SW 1271 (cell line): ENCODE measurements at regions not wholly inside any gene's neighbourhood (a gene's known extent, or its start where the extent isn't known, plus 50 kb on each side); places are given as distances from the start of the nearest gene placed in this dataset.
"Not testable (repeated sequence)": the region's sequence is repeated elsewhere in the genome, so short reads cannot be mapped to it uniquely, and the experiment has no call there.

Experiments
- DNase-seq, 2 experiments: peaks; one replicate each; lab custom pipeline; 2025; lab: John Stamatoyannopoulos, UW

DNA sequence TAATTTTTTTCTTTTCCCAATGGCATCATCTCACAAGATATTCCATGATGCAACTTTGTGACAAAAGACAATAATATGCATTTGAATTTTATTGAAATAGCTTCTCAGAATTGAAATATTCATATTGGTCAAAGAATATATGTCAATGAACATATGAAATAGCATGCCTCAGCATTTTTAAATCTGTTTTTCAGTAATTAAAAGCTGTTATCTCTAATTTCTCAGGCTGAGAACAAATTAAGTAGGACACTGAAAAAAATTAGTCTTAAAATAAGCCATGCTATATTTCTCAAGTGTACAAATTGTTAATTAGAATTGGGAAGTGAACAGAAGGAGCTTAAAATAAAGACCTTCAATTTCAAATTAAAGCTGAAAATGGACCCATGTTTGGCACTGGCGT is 570.1 kb downstream of the MFSD1 start:
- no peak for DNase-seq

GRCh38 chr3:159378396-159379194 is 576.7 kb downstream of the MFSD1 start:
- no peak for DNase-seq

- no peak for DNase-seq
Observed at GRCh38 chr3:159380891-159381290, 579.0 kb downstream of the MFSD1 start.

DNA sequence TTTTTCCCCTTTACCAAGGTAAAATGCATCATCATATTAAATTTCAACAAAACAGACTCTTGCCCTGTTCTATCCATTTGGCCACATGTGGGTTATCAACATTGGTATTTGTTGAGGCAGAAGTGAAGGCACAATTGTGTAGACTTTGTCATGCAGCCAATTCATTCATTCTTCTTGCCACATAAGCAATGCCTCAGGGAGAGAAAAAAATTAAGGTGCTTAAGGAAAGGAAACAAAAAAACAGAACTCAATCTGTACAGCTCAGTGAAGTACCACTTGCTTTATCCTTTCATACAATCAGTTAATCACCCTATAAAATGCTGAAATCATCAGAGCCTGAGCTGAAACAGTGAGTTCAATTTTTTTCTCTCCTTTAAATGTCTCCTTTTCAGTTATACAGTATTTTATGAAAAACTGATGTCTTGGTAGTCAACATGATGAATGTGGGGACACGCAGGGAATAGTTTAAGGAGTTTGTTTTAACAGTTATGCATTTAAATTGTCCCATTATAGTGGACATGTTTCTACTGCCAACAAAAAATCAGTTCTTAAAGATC is 588.9 kb downstream of the MFSD1 start:
- DNase-seq = no peak

DNA sequence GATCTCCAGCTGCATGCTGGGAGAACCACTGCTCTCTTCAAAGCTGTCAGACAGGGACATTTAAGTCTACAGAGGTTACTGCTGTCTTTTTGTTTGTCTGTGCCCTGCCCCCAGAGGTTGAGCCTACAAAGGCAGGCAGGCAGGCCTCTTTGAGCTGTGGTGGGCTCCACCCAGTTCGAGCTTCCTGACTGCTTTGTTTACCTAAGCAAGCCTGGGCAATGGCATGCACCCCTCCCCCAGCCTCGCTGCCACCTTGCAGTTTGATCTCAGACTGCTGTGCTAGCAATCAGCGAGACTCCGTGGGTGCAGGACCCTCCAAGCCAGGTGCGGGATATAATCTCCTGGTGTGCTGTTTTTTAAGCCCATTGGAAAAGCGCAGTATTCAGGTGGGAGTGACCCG is 591.0 kb upstream of the IL12A start:
- not testable (repeated sequence) for DNase-seq

DNA sequence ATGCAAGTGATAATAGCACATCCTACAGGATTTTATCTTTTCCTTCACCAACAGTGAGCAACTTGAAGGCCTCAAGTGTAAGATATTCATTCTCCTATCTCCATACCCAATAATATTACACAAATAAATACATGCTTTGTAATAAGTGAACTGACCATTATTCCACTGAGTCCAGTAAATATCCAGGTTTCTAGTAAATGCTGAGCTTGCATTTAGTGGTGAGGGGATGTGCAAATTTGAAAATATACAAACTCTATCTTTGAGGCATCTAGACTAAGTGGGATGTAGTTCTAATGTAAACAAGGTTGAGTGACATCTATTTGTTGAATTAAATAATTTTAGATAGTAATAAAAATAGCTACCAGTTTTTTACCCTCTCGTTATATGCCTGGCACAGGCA is 587.6 kb upstream of the IL12A start:
- no peak for DNase-seq

DNA sequence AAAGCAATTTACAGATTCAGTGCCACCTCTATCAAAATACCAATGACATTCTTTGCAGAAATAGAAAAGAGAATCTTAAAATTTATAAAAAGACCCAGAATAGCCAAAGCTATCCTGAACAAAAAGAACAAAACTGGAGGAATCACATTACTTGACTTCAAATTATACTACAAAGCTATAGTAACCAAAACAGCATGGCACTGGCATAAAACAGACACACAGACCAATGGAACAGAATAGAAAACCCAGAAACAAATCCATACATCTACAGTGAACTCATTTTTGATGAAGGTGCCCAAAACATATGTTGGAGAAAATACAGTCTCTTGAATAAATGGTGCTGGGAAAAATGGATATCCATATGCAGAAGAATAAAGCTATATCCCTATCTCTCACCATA is 578.9 kb upstream of the IL12A start:
- not testable (repeated sequence) for DNase-seq

DNA sequence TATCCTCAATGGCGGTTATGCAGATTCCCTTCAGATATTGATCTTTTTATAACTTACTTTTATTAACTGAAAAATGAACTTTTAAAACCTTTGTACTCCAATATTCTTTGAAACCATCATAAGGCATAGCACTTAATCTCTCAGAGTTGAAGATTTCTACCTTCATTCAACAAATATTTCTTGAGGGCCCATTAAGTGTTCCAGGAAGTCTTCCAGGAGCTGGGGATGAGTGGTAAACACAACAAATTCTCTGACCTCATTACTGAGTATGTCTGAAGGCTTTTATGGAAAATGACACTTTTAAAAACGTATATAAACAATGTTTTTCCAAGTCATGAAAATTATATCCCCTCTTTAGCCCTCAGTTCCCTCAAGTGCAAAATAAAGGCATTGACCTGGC is 575.3 kb upstream of the IL12A start:
- DNase-seq = no peak

DNA sequence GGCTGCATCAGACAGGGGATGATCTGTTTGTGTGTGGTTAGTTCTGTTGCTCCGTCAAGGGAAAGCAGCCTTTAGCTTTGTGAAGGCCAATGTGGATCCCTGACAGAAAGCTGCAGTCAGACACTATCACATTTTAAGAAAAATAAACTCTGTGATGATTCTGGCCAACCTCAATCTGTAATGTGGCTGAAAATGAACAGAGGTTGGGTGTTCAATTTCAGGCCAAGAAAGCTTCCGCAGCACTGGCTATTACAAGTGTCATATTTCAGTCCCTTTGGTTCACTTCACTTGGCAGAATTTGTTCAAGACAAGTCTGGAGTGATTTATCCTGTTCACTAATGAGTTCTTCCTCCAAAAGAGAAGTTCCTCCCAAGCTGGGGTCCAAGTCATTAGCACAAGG is 571.8 kb upstream of the IL12A start:
- DNase-seq = no peak

- no peak for DNase-seq
Observed at GRCh38 chr3:159417761-159418160, 570.9 kb upstream of the IL12A start.

- DNase-seq = peak in 1 of 2 experiments; percentile 17
Observed at GRCh38 chr3:159418571-159419526, 569.8 kb upstream of the IL12A start.

DNA sequence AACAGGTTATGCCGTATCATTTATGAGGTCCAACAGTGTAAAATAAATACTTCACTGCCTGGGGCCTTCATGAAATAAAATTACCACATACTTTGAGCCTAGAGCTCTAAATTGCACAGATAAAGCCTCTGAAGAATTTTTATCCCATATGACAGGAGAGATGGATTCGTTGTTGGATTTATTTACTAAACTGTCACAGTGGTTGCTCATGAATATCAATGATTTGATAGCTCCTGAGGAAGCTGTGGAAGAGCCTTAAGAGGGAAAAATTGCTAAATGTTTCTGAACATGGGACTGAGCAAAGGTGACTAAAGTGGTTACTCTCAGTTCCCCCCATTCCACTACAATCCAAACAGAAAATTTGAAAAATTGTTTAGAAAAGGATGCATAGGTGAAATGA is 558.9 kb upstream of the IL12A start:
- DNase-seq = no peak

- DNase-seq = no peak
Observed at GRCh38 chr3:159432682-159433340, 555.8 kb upstream of the IL12A start.

DNA sequence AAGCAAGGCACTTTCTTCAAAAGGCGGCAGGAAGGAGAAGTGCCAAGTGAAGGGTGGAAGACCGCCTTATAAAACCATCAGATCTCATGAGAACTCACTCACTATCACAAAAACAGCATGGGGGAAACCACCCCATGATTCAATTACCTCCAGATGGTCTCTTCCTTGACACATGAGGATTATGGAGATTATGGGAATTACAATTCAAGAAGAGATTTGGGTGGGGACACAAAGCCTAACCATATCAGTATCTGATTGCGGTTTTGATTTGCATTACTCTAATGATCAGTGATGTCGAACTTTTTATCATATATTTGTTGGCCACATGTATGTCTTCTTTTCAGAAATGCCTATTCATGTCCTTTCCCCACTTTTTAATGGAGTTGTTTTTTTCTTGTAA is 549.3 kb upstream of the IL12A start:
- no peak for DNase-seq

DNA sequence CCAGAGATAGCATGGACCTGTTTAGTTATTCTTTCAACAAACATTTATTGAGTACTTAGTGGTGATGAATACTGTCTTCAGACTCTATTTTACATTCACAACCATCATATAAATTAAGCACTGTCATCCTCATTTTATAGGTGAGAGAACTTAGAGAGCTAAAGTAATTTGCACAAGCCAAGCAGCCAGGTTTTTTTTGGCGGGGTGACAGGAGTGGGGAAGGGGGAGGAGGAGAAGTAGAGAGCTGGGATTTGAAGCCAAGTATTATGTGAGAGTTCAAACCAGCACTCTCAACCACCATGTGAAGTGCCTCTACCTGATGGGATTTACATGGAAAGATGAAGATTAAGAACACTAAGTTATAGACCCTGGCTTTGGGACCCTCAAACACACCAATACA is 547.4 kb upstream of the IL12A start:
- no peak for DNase-seq

GRCh38 chr3:159443266-159443665 is 545.4 kb upstream of the IL12A start:
- DNase-seq = no peak

DNA sequence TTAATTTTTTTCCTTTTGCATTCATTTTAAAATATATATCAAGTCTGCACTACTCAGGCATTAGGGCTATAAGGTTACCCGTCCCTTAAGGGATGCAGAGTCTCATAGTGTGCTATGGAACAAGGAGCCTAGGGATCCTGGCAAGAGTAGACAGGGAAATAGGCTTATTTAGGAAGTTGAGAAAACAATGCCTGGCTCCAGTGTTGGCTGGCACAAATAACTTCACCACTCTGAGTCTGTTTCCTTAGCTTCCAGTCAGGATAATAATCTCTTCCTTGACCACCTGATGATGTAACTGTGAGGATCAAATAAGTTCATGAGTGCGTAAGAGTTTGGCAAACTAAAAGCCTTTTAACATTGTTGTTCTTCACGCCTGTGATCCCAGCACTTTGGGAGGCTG is 540.8 kb upstream of the IL12A start:
- DNase-seq = no peak

DNA sequence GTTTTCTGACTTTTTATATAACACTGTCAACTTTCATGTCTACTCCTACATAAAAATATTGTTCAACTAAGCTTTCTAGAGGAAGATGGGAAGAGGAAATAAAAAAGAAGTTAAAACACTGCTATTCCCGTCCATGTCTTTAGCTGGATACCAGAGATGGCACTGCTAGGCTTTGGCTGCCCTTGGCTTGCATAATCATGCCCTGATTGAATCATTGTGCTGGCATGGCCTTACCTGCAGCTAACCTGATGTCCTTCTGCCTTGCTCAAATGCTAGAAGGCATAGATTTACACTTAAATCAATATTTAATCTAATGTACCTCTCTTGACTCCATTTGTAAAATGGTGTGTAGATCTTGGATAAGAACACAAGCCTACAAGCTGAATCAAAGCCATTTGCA is 539.7 kb upstream of the IL12A start:
- no peak for DNase-seq

GRCh38 chr3:159451067-159451466 is 537.6 kb upstream of the IL12A start:
- no peak for DNase-seq

DNA sequence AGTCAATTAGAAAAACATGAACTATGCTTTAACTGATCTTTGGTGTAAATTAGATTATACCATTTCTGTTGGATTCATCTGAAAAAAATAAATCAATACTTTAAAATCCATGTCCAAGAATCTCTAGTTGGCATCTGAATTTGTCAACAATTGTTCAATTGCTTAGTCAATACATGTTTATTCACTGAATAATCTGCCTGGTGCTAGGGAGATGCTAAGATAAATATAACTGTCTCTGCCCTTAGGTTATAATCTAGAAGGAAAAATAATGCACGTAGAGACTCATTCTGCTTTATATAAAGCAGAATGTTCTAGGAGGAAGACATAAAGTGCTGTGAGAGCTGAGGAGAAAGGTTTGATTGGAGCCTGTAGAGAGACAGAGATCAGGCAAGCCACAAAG is 537.2 kb upstream of the IL12A start:
- DNase-seq = no peak

DNA sequence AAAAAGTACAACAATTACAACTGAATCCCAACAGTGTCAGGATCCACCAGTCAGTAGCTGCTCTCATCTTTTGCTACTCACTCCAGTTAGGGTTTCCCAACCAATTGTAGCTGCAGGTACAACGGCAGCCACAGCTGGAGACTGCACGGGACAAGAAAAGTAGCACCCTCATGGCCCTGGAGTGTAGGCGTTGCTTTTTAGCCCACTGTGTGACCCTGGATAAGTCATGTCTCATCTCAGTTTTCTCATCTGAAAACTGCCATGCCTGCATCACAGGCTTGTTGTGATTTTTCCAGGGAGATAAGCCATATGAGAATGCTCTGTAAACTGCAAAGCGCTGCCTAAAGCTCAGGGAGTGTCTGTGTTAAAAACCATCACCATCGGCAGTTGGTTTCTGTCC is 535.6 kb upstream of the IL12A start:
- DNase-seq = no peak

DNA sequence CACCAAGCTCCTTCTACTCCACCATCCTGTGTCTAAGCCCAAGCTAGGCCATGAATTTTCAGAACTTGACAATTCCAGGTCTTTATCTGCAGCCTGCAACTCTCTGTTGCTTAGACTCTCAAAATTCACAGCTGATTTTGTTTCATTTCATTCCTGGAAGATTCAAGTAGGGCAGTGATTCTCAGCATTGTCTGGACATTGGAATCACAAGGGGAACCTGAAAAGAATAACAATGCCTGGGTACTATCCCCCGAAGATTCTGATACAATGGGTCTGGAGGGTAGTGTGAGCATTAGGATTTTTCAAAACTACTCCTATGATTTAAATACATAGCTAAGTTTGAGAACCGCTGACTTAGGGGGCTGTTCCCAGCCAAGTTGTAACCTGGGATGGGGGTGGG is 534.7 kb upstream of the IL12A start:
- no peak for DNase-seq
